ENCODE measurements at regions not wholly inside any gene's neighbourhood (a gene's known extent, or its start where the extent isn't known, plus 50 kb on each side); places are given as distances from the start of the nearest gene placed in this dataset.

- Histone ChIP-seq H4K20me1 (ENCODE audit: insufficient read depth, low read length) (no peaks in the 10 kb centered on the region), H2AFZ (ENCODE audit: insufficient read depth, low read depth, low read length, poor library complexity, severe bottlenecking) (no peak overlapping the region), H3K4me3 (replicated peaks in 1 of 3; ENCODE audit: low read depth in 2 of 3, low read length in 3 of 3) (no peak overlapping the region), H3K79me2 (ENCODE audit: insufficient read depth, low read length) (no peaks in the 10 kb centered on the region), H3K4me2 (replicated peaks; ENCODE audit: extremely low read depth, low read length, poor library complexity, severe bottlenecking) (no peak overlapping the region), H3K9ac (ENCODE audit: insufficient read depth, low read length, poor library complexity, severe bottlenecking) (no peak overlapping the region), H3K36me3 (replicated peaks in 1 of 2; ENCODE audit: control insufficient read depth in 1 of 2, insufficient read depth in 2 of 2, low read length in 2 of 2) (no peaks in the 10 kb centered on the region), H3K4me1 (ENCODE audit: control insufficient read depth in 1 of 2, insufficient read depth in 2 of 2, low read length in 2 of 2) (no peaks in the 10 kb centered on the region), H3K27me3 (ENCODE audit: control insufficient read depth in 2 of 2, insufficient read depth in 2 of 2, low read length in 2 of 2) (no peaks in the 10 kb centered on the region), H3K9me3 (replicated peaks in 1 of 2; ENCODE audit: control insufficient read depth in 1 of 2, insufficient read depth in 1 of 2, low read length in 2 of 2) (peaks cover 4 to 14% of the 10 kb centered on the region in 2 donors), H3K27ac (ENCODE audit: low read depth in 1 of 2, low read length in 2 of 2) (no peak overlapping the region)
- intact Hi-C loops (cut with micrococcal nuclease) = no loop called here
- WGBS (ENCODE audit: insufficient coverage) = no CpG with 5 or more reads among the region's 2 CpGs
- H3K27ac Mint-ChIP-seq = no peak overlapping the region
- TF ChIP-seq, protein P1, sequence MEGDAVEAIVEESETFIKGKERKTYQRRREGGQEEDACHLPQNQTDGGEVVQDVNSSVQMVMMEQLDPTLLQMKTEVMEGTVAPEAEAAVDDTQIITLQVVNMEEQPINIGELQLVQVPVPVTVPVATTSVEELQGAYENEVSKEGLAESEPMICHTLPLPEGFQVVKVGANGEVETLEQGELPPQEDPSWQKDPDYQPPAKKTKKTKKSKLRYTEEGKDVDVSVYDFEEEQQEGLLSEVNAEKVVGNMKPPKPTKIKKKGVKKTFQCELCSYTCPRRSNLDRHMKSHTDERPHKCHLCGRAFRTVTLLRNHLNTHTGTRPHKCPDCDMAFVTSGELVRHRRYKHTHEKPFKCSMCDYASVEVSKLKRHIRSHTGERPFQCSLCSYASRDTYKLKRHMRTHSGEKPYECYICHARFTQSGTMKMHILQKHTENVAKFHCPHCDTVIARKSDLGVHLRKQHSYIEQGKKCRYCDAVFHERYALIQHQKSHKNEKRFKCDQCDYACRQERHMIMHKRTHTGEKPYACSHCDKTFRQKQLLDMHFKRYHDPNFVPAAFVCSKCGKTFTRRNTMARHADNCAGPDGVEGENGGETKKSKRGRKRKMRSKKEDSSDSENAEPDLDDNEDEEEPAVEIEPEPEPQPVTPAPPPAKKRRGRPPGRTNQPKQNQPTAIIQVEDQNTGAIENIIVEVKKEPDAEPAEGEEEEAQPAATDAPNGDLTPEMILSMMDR (IDR thresholded peaks at IDR 0.05) = no peak
- H3K36me3 Mint-ChIP-seq = no peaks in the 10 kb centered on the region
- DNase-seq = no peak
- no peaks in the 10 kb centered on the region for H3K4me1 Mint-ChIP-seq
- H3K27me3 Mint-ChIP-seq (ENCODE audit: low read depth in 3 of 3) = no peaks in the 10 kb centered on the region
- peaks cover 0 to 11% (median 4%) of the 10 kb centered on the region in 7 donors for H3K9me3 Mint-ChIP-seq
- no peak overlapping the region for H3K4me3 Mint-ChIP-seq
Measured at GRCh38 chr6:19558934-19559333, 278.2 kb upstream of the ID4 start.

DNA sequence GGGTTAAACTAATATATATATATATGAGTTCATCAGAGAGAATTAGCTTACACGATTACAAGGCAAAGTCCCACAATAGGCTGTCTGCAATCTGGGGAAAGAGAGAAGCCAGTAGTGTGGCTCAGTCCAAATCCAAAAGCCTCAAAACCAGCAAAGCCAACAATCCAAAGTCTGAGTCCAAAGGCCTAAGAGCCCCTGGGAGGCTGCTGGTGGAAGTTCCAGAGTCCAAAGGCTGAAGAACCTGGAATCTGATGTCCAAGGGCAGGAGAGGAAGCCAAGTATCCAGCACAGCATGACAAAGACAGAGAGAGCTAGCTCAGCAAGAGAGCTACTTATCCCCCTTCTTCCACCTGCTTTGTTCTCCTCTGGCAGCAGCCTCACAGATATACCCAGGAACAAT, 274.7 kb upstream of the ID4 start:
- Histone ChIP-seq H3K4me2 (replicated peaks; ENCODE audit: extremely low read depth, low read length, poor library complexity, severe bottlenecking) (no peak overlapping the region), H3K27ac (ENCODE audit: low read depth in 1 of 2, low read length in 2 of 2) (no peak overlapping the region), H3K9ac (ENCODE audit: insufficient read depth, low read length, poor library complexity, severe bottlenecking) (no peak overlapping the region), H3K4me1 (ENCODE audit: control insufficient read depth in 1 of 2, insufficient read depth in 2 of 2, low read length in 2 of 2) (no peaks in the 10 kb centered on the region), H3K9me3 (replicated peaks in 1 of 2; ENCODE audit: control insufficient read depth in 1 of 2, insufficient read depth in 1 of 2, low read length in 2 of 2) (peaks cover 2 to 4% of the 10 kb centered on the region in 2 donors), H4K20me1 (ENCODE audit: insufficient read depth, low read length) (no peaks in the 10 kb centered on the region), H3K27me3 (ENCODE audit: control insufficient read depth in 2 of 2, insufficient read depth in 2 of 2, low read length in 2 of 2) (no peaks in the 10 kb centered on the region), H3K36me3 (replicated peaks in 1 of 2; ENCODE audit: control insufficient read depth in 1 of 2, insufficient read depth in 2 of 2, low read length in 2 of 2) (no peaks in the 10 kb centered on the region), H3K4me3 (replicated peaks in 1 of 3; ENCODE audit: low read depth in 2 of 3, low read length in 3 of 3) (no peak overlapping the region), H3K79me2 (ENCODE audit: insufficient read depth, low read length) (no peaks in the 10 kb centered on the region), H2AFZ (ENCODE audit: insufficient read depth, low read depth, low read length, poor library complexity, severe bottlenecking) (no peak overlapping the region)
- no peak overlapping the region for H3K27ac Mint-ChIP-seq
- no peak overlapping the region for H3K4me3 Mint-ChIP-seq
- TF ChIP-seq, protein P1 (IDR thresholded peaks at IDR 0.05) = no peak
- H3K4me1 Mint-ChIP-seq = no peaks in the 10 kb centered on the region
- intact Hi-C loops (cut with micrococcal nuclease) = no loop called here
- peaks cover 0 to 6% (median 2%) of the 10 kb centered on the region in 7 donors for H3K9me3 Mint-ChIP-seq
- peaks cover 0 to 2% (median 0%) of the 10 kb centered on the region in 3 donors for H3K27me3 Mint-ChIP-seq (ENCODE audit: low read depth in 3 of 3)
- WGBS (ENCODE audit: insufficient coverage) = no CpG with 5 or more reads among the region's 1 CpG
- H3K36me3 Mint-ChIP-seq = no peaks in the 10 kb centered on the region
- no peak for DNase-seq

Data from CD14-positive monocyte (primary cell).